K562 (cell line): ENCODE measurements at regions not wholly inside any gene's neighbourhood (a gene's known extent, or its start where the extent isn't known, plus 50 kb on each side); places are given as distances from the start of the nearest gene placed in this dataset.

Experiments
- ATAC-seq: fragments of 200-7000 bp; cut with Tn5 transposase; 3 replicates; pipeline ENCODE4 v1.9.1; 2020; ENCODE audit warnings: moderate library complexity
- BruUV-seq: library from RNA; stranded (reverse); fragments of 400-500 nt; replicated peaks from 2 replicates; lab custom pipeline; 2021; lab: Mats Ljungman, UMichigan
- CTCF ChIA-PET: fragments of 300-600 bp; formaldehyde crosslinking; extraction: SDS; loops from one replicate; lab custom pipeline; 2021; ENCODE audit warnings: low intra/inter-chr PET ratio; lab: Yijun Ruan, JAX
- POLR2A ChIA-PET: fragments of 300-600, 350-650 bp; sonication (Branson Sonifier 250); formaldehyde crosslinking; extraction: SDS; loops from one replicate; lab custom pipeline; 2021; ENCODE audit warnings: antibody characterized with exemption, inconsistent platforms; lab: Yijun Ruan, JAX
- DNase-seq, 4 experiments: peaks; one replicate each; pipeline versions ENCODE4 v3.0.0 to v3.0.0-alpha.2; 2011 to 2018; ENCODE audit warnings: low spot score in 3 of 4, mixed read lengths in 3 of 4; ENCODE audit errors: extremely low read depth in 1 of 4
- FAIRE-seq: peaks from 2 replicates; lab custom pipeline; 2011; peaks lifted over from hg19 to GRCh38; lab: Jason Lieb, UNC
- H2AFZ ChIP-seq: 2 replicates; pipeline ENCODE4 v1.6.0; 2011; ENCODE audit warnings: low read depth, low read length, control low read depth, inconsistent platforms
- H3K27ac ChIP-seq: fragments of 200-600 bp; 3 replicates; pipeline ENCODE4 v1.8.0; 2011; ENCODE audit warnings: low read depth, mild to moderate bottlenecking, control low read depth, inconsistent platforms, low read length, moderate library complexity, mixed read lengths; ENCODE audit errors: extremely low read depth
- H3K27me3 ChIP-seq, 2 experiments: fragments of 300-600 bp in 1 of 2; 2 replicates in 1 of 2; 3 replicates in 1 of 2; pipeline versions ENCODE4 v1.6.0 to v1.8.0; 2011; ENCODE audit warnings: inconsistent platforms in 2 of 2, low read length in 2 of 2, mild to moderate bottlenecking in 1 of 2, mixed read lengths in 1 of 2, moderate library complexity in 1 of 2; ENCODE audit not compliant: control insufficient read depth in 2 of 2, insufficient read depth in 2 of 2
- H3K36me3 ChIP-seq: fragments of 300-600 bp; 3 replicates; pipeline ENCODE4 v1.8.0; 2011; ENCODE audit warnings: mild to moderate bottlenecking, low read length, inconsistent platforms; ENCODE audit not compliant: control insufficient read depth, insufficient read depth
- H3K4me1 ChIP-seq, 2 experiments: fragments of 200-600 bp in 1 of 2; replicated peaks in 1 of 2; 2 replicates in 1 of 2; 3 replicates in 1 of 2; pipeline versions ENCODE4 v1.5.1 to v1.8.0; 2011; ENCODE audit warnings: inconsistent platforms in 2 of 2, low read length in 2 of 2, mild to moderate bottlenecking in 1 of 2, mixed read lengths in 1 of 2, moderate library complexity in 1 of 2; ENCODE audit not compliant: control insufficient read depth in 2 of 2, insufficient read depth in 2 of 2
- H3K4me2 ChIP-seq: 2 replicates; pipeline ENCODE4 v1.6.1; 2011; ENCODE audit warnings: low read length, control low read depth, inconsistent platforms, mixed read lengths; ENCODE audit not compliant: insufficient read depth
- H3K4me3 ChIP-seq: fragments of 200-600 bp; sonication (generic), shearing (Covaris generic); 2 replicates; pipeline ENCODE4 v1.5.1; 2016; ENCODE audit warnings: control low read depth, inconsistent platforms
- H3K79me2 ChIP-seq: fragments of 200-600 bp; 3 replicates; pipeline ENCODE4 v1.8.0; 2011; ENCODE audit warnings: low read length, inconsistent platforms; ENCODE audit not compliant: control insufficient read depth, insufficient read depth
- H3K9ac ChIP-seq, 2 experiments: 2 replicates each; pipeline versions ENCODE4 v1.6.0 to v1.6.1; 2011; ENCODE audit warnings: low read depth in 2 of 2, low read length in 2 of 2, control low read depth in 1 of 2, inconsistent platforms in 1 of 2, mild to moderate bottlenecking in 1 of 2, mixed read lengths in 1 of 2; ENCODE audit not compliant: insufficient read depth in 1 of 2
- H3K9me1 ChIP-seq: one replicate; pipeline ENCODE4 v1.6.0; 2011; ENCODE audit warnings: inconsistent platforms, mild to moderate bottlenecking, low read length, moderate library complexity; ENCODE audit not compliant: control insufficient read depth, insufficient read depth
- H3K9me3 ChIP-seq: replicated peaks from 2 replicates; pipeline ENCODE4 v1.5.1; 2011; ENCODE audit warnings: low read depth, low read length, inconsistent platforms; ENCODE audit not compliant: control insufficient read depth, insufficient read depth
- H4K20me1 ChIP-seq: replicated peaks from 2 replicates; pipeline ENCODE4 v1.6.1; 2011; ENCODE audit warnings: low read length, inconsistent platforms, mixed read lengths; ENCODE audit not compliant: control insufficient read depth, insufficient read depth
- BMI1 ChIP-seq: fragments of 150-350 bp; IDR thresholded peaks from 2 replicates; pipeline ENCODE4 v1.6.1; 2014; ENCODE audit warnings: low read length
- BRCA1 ChIP-seq, 2 experiments: fragments of 450-650 bp in 1 of 2; sonication (generic) in 1 of 2; formaldehyde crosslinking in 1 of 2; IDR thresholded peaks; 2 replicates each; pipeline versions ENCODE4 v1.5.0 to v1.6.1; 2017 to 2020; ENCODE audit warnings: mild to moderate bottlenecking in 1 of 2, missing genetic modification reagents in 1 of 2
- CBFA2T3 ChIP-seq: fragments of 450-650 bp; IDR thresholded peaks from 2 replicates; pipeline ENCODE4 v1.6.1; 2017
- CEBPB ChIP-seq: fragments of 450-650 bp; IDR thresholded peaks from 2 replicates; pipeline ENCODE4 v1.6.1; 2016; ENCODE audit warnings: missing genetic modification characterization, missing compliant biosample characterization
- ESRRB ChIP-seq: fragments of 250-450 bp; sonication (Bioruptor Pico); IDR thresholded peaks from 2 replicates; pipeline ENCODE4 v1.5.0; 2020; ENCODE audit warnings: mild to moderate bottlenecking, moderate library complexity, borderline replicate concordance
- HMG20B ChIP-seq: fragments of 250-450 bp; sonication (Bioruptor Pico); IDR thresholded peaks from 2 replicates; pipeline ENCODE4 v1.5.0; 2021; ENCODE audit warnings: mild to moderate bottlenecking
- KAT8 ChIP-seq: fragments of 450-650 bp; IDR thresholded peaks from 2 replicates; pipeline ENCODE4 v1.6.1; 2016; ENCODE audit warnings: low read depth, mild to moderate bottlenecking
- MYBL2 ChIP-seq, 2 experiments: fragments of 450-650 bp in 1 of 2; sonication (generic) in 1 of 2; formaldehyde crosslinking in 1 of 2; IDR thresholded peaks; 2 replicates each; pipeline versions ENCODE4 v1.6.1 to v1.8.1; 2017 to 2022; ENCODE audit warnings: borderline replicate concordance in 1 of 2, inconsistent platforms in 1 of 2, low read depth in 1 of 2, mild to moderate bottlenecking in 1 of 2, missing genetic modification reagents in 1 of 2, moderate library complexity in 1 of 2
- NR2F6 ChIP-seq: fragments of 450-650 bp; formaldehyde crosslinking; IDR thresholded peaks from 2 replicates; pipeline ENCODE4 v1.4.0; 2020; ENCODE audit warnings: mild to moderate bottlenecking
- RBM39 ChIP-seq: fragments of 200-400 bp; formaldehyde crosslinking; optimal IDR thresholded peaks from 2 replicates; pipeline ENCODE3; 2018; ENCODE audit warnings: low read depth, low read length
- STAG1 ChIP-seq: sonication (generic); formaldehyde crosslinking; IDR thresholded peaks from 2 replicates; pipeline ENCODE4 v1.5.0; 2020; ENCODE audit warnings: missing genetic modification reagents, borderline replicate concordance
- ZBED1 ChIP-seq: IDR thresholded peaks from 2 replicates; pipeline ENCODE4 v1.6.1; 2014
- ZBTB12 ChIP-seq: fragments of 250-450 bp; sonication (Bioruptor Pico); IDR thresholded peaks from 2 replicates; pipeline ENCODE4 v1.4.0; 2020
- ZNF282 ChIP-seq: sonication (generic); formaldehyde crosslinking; IDR thresholded peaks from 2 replicates; pipeline ENCODE4 v1.8.1; 2023; ENCODE audit warnings: missing genetic modification reagents
- ZNF740 ChIP-seq, 3 experiments: fragments of 200-800 bp in 1 of 3; sonication (Bioruptor generic) in 1 of 3; sonication (generic) in 1 of 3; formaldehyde crosslinking in 1 of 3; IDR thresholded peaks; 2 replicates each; pipeline versions ENCODE4 v1.6.1 to v1.8.0; 2016 to 2022; ENCODE audit warnings: mild to moderate bottlenecking in 2 of 3, missing compliant biosample characterization in 2 of 3, missing genetic modification characterization in 2 of 3, missing genetic modification reagents in 1 of 3
- WGBS: fragments of 100-300 bp; shearing (Covaris generic); methylation state at CpG from one replicate; pipeline ENCODE4 v1.1.6; 2016; ENCODE audit warnings: low coverage, mixed read lengths; ENCODE audit not compliant: insufficient coverage; ENCODE audit errors: missing lambda C conversion rate; 5-methylcytosine and 5-hydroxymethylcytosine counted together
- in situ Hi-C: fragments of 300-500 bp; cut with MboI; formaldehyde crosslinking; loops from 4 replicates; pipeline ENCODE4 v1.15.0; 2018; ENCODE audit warnings: inconsistent platforms, mixed read lengths
- intact Hi-C: fragments of 100-400 bp; cut with micrococcal nuclease; formaldehyde crosslinking; loops from 2 replicates; pipeline ENCODE4 v1.14.2; 2022

GRCh38 chr12:116633476-116633875, 74.3 kb downstream of the MAP1LC3B2 start:
- no peak overlapping the region for H2AFZ ChIP-seq
- H3K9me3 ChIP-seq: no peaks in the 10 kb centered on the region
- CTCF ChIA-PET: no interaction called here
- FAIRE-seq (peak; percentile 57), ATAC-seq (no peak), DNase-seq (no peak)
- H3K4me1 ChIP-seq: peaks cover 0 to 2% of the 10 kb centered on the region in 2 experiments; a peak in 1 of 5 replicates
- no peak overlapping the region for H3K4me3 ChIP-seq
- WGBS: 10% methylated on average over 5 of the region's 5 CpGs
- POLR2A ChIA-PET: interaction anchor here (0.6 to 0.7 kb wide), 2 partner anchors 24 to 29 kb away, joined by 3 read pairs; no protein-coding TSS in a partner anchor
- H3K4me2 ChIP-seq: no peak overlapping the region
- in situ Hi-C loops: no loop called here
- no peaks in the 10 kb centered on the region for H3K79me2 ChIP-seq
- intact Hi-C loops: no loop called here
- H3K9ac ChIP-seq: no peak overlapping the region; a peak in 1 of 4 replicates
- no peak overlapping the region for H3K27ac ChIP-seq
- BruUV-seq: no TSS peak
- H3K9me1 ChIP-seq: no peaks in the 10 kb centered on the region
- TF ChIP-seq ESRRB (CRISPR knock-in tag) (no peak), CEBPB (tag) (peak; percentile 67), CBFA2T3 (peak; percentile 33)
- H3K27me3 ChIP-seq: peaks cover 10 to 21% of the 10 kb centered on the region in 2 experiments
- no peaks in the 10 kb centered on the region for H3K36me3 ChIP-seq
- H4K20me1 ChIP-seq: no peaks in the 10 kb centered on the region; the same call in 1 of the 2 replicates

GRCh38 chr12:116631619-116632018, 72.4 kb downstream of the MAP1LC3B2 start:
- Histone ChIP-seq H3K4me1 (peaks cover 0 to 2% of the 10 kb centered on the region in 2 experiments; a peak in 1 of 5 replicates), H2AFZ (no peak overlapping the region), H3K79me2 (no peaks in the 10 kb centered on the region), H3K27ac (no peak overlapping the region), H3K27me3 (peaks cover 12 to 24% of the 10 kb centered on the region in 2 experiments; a peak in 3 of 5 replicates), H3K9ac (no peak overlapping the region), H3K9me3 (no peaks in the 10 kb centered on the region), H4K20me1 (no peaks in the 10 kb centered on the region; the same call in 1 of the 2 replicates), H3K36me3 (no peaks in the 10 kb centered on the region), H3K9me1 (no peaks in the 10 kb centered on the region), H3K4me2 (no peak overlapping the region), H3K4me3 (no peak overlapping the region)
- ATAC-seq (no peak), FAIRE-seq (no peak), DNase-seq (no peak)
- in situ Hi-C loops: no loop called here
- POLR2A ChIA-PET: interaction anchor here (0.6 to 0.9 kb wide), 3 partner anchors 11 to 561 kb away, joined by 3 to 4 read pairs (median 3); no protein-coding TSS in a partner anchor
- CTCF ChIA-PET: no interaction called here
- WGBS: 27% methylated on average over 4 of the region's 4 CpGs
- intact Hi-C loops: no loop called here
- BruUV-seq: no TSS peak
- TF ChIP-seq STAG1 (CRISPR knock-in tag): no peak
- TF ChIP-seq BMI1: no peak
- no peak for TF ChIP-seq BRCA1 (IDR thresholded peaks at IDR 0.05)
- no peak for TF ChIP-seq BRCA1 (CRISPR knock-in tag; IDR thresholded peaks at IDR 0.05)
- TF ChIP-seq NR2F6: no peak
- no peak for TF ChIP-seq HMG20B (CRISPR knock-in tag)
- TF ChIP-seq ZNF282 (CRISPR knock-in tag): no peak
- no peak for TF ChIP-seq ZBED1
- no peak for TF ChIP-seq KAT8
- TF ChIP-seq ZNF740 (CRISPR knock-in tag; IDR thresholded peaks at IDR 0.05): no peak
- no peak for TF ChIP-seq ZNF740 (tag; IDR thresholded peaks at IDR 0.05)
- no peak for TF ChIP-seq ZBTB12 (CRISPR knock-in tag)
- TF ChIP-seq MYBL2 (IDR thresholded peaks at IDR 0.05; ENCODE audit: low read depth): no peak
- TF ChIP-seq MYBL2 (CRISPR knock-in tag; IDR thresholded peaks at IDR 0.05; ENCODE audit: borderline replicate concordance): no peak
- no peak for TF ChIP-seq RBM39
